ENCODE measurements at regions not wholly inside any gene's neighbourhood (a gene's known extent, or its start where the extent isn't known, plus 50 kb on each side); places are given as distances from the start of the nearest gene placed in this dataset.

GRCh38 chr1:34415140-34415539, 238.4 kb downstream of the C1orf94 start:
- DNase-seq = no peak

- DNase-seq = no peak
These were observed 241.5 kb downstream of the C1orf94 start for GRCh38 chr1:34418166-34418565.

GRCh38 chr1:34419663-34420136, 243.0 kb downstream of the C1orf94 start:
- DNase-seq = no peak

- DNase-seq = no peak
These were observed 248.3 kb downstream of the C1orf94 start for GRCh38 chr1:34425046-34425445.

GRCh38 chr1:34425785-34426184, 249.1 kb downstream of the C1orf94 start:
- no peak for DNase-seq

- no peak for DNase-seq
These were observed 249.7 kb downstream of the C1orf94 start for GRCh38 chr1:34426325-34426896.

- DNase-seq = no peak
These were observed 250.5 kb downstream of the C1orf94 start for GRCh38 chr1:34427170-34427569.

- no peak for DNase-seq
These were observed 256.4 kb downstream of the C1orf94 start for GRCh38 chr1:34433099-34433498.

- DNase-seq = no peak
These were observed 260.1 kb downstream of the C1orf94 start for GRCh38 chr1:34436836-34437235.

- DNase-seq = no peak
These were observed 264.8 kb downstream of the C1orf94 start for GRCh38 chr1:34441259-34442069.

- no peak for DNase-seq
These were observed 267.8 kb downstream of the C1orf94 start for GRCh38 chr1:34444516-34444915.

GRCh38 chr1:34450325-34450724, 273.6 kb downstream of the C1orf94 start:
- no peak for DNase-seq

- no peak for DNase-seq
These were observed 275.7 kb downstream of the C1orf94 start for GRCh38 chr1:34452451-34452850.

- DNase-seq = no peak
These were observed 278.4 kb downstream of the C1orf94 start for GRCh38 chr1:34455121-34455520.

GRCh38 chr1:34460193-34460592, 283.5 kb downstream of the C1orf94 start:
- peak in 1 of 2 donors; percentile 0 for DNase-seq

- no peak for DNase-seq
These were observed 284.4 kb upstream of the GJB5 start for GRCh38 chr1:34470401-34470800.

GRCh38 chr1:34474566-34474965, 280.3 kb upstream of the GJB5 start:
- no peak for DNase-seq

GRCh38 chr1:34476371-34476770, 278.5 kb upstream of the GJB5 start:
- no peak for DNase-seq

- DNase-seq = no peak
These were observed 277.2 kb upstream of the GJB5 start for GRCh38 chr1:34477632-34478141.

GRCh38 chr1:34478515-34479076, 276.3 kb upstream of the GJB5 start:
- DNase-seq = no peak

- no peak for DNase-seq
These were observed 275.1 kb upstream of the GJB5 start for GRCh38 chr1:34479731-34480130.

GRCh38 chr1:34488080-34488708, 266.7 kb upstream of the GJB5 start:
- no peak for DNase-seq

- no peak for DNase-seq
These were observed 254.4 kb upstream of the GJB5 start for GRCh38 chr1:34500451-34500850.
